ENCODE measurements at regions not wholly inside any gene's neighbourhood (a gene's known extent, or its start where the extent isn't known, plus 50 kb on each side); places are given as distances from the start of the nearest gene placed in this dataset.

GRCh38 chr5:93192087-93192486 is 388.9 kb downstream of the NR2F1-AS1 start:
- TF ChIP-seq, protein P1, sequence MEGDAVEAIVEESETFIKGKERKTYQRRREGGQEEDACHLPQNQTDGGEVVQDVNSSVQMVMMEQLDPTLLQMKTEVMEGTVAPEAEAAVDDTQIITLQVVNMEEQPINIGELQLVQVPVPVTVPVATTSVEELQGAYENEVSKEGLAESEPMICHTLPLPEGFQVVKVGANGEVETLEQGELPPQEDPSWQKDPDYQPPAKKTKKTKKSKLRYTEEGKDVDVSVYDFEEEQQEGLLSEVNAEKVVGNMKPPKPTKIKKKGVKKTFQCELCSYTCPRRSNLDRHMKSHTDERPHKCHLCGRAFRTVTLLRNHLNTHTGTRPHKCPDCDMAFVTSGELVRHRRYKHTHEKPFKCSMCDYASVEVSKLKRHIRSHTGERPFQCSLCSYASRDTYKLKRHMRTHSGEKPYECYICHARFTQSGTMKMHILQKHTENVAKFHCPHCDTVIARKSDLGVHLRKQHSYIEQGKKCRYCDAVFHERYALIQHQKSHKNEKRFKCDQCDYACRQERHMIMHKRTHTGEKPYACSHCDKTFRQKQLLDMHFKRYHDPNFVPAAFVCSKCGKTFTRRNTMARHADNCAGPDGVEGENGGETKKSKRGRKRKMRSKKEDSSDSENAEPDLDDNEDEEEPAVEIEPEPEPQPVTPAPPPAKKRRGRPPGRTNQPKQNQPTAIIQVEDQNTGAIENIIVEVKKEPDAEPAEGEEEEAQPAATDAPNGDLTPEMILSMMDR (conservative IDR thresholded peaks at IDR 0.05; ENCODE audit: low read length) = no peak
- TF ChIP-seq EZH2phosphoT487 (IDR thresholded peaks at IDR 0.05; ENCODE audit: borderline replicate concordance) = no peak

All from Loucy (cell line).